ENCODE measurements at regions not wholly inside any gene's neighbourhood (a gene's known extent, or its start where the extent isn't known, plus 50 kb on each side); places are given as distances from the start of the nearest gene placed in this dataset.

- no peak for TF ChIP-seq CTCF (IDR thresholded peaks at IDR 0.05)
- TF ChIP-seq POLR2A (IDR thresholded peaks at IDR 0.05): no peak
Measured at GRCh38 chr21:41067709-41068108, 100.3 kb upstream of the BACE2 start.

Measured in adrenal gland (tissue), 5 donors.